HG02970 (cell line): ENCODE measurements at regions not wholly inside any gene's neighbourhood (a gene's known extent, or its start where the extent isn't known, plus 50 kb on each side); places are given as distances from the start of the nearest gene placed in this dataset.

Experiments used
- ATAC-seq: cut with Tn5 transposase; IDR thresholded peaks from one replicate; pipeline ENCODE4 v1.9.1; 2021; ENCODE audit warnings: mild to moderate bottlenecking, moderate library complexity, moderate number of reproducible peaks; ENCODE audit not compliant: unreplicated experiment, low FRiP score

DNA sequence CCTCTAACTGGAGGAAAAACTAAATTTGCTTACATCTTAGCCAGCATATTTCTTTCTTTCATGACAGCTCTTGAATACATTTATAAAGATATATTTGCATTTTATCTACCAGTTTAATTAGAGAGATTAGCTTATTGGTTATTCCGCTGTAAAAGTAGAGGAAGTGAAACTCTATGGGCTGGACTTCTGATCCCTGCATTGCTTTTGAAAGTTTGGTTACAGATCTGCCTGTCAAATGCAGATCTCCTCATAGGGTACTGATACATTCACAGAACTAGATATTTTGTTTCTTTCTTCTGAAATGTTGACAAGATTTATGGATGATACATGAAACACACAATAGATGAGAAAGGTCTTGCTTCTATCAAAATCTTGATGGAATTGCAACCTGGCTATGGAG lies 581.4 kb upstream of the AADAT start:
- ATAC-seq = no peak

- no peak for ATAC-seq
Measured at GRCh38 chr4:170667814-170668213, 578.1 kb upstream of the AADAT start.

DNA sequence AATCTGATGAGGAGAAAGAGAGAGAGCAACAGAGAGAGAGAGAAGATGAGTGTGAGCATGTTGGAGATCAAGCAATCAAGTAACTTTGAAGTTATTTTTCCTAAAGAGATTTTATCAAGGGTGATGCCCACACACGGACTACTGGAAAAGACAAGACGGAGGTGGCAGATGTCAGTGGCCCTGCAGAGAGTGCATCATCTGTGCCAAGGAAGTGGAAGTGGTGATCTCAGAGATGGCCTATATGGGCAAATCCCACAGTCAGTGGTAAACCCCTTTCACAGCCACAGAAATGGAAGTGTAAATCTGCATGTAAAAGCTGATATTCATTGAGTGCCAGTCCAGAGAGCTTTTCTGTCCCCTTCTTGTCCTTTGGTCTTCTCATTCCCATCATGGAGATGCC lies 577.2 kb upstream of the AADAT start:
- no peak for ATAC-seq

DNA sequence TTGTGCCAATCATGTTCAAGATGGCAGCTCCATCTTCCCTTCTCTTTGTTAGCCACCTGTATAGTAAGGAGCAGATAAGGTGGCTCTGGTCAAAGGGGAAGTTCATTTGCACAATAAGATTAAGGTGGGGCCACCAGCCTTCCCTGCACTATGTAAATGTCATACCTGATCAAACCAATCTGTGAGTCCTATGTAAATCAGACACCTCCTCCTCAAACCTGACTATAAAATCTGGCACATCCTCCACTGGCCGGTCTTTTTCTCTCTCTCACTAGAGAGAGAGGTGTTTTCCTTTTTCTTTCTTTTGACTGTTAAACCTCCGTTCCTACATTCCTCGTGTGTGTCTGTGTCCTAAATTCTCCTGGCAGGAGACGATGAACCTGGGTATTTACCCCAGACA lies 572.5 kb upstream of the AADAT start:
- no peak for ATAC-seq

- ATAC-seq = no peak
Measured at GRCh38 chr4:170657761-170658160, 568.0 kb upstream of the AADAT start.

GRCh38 chr4:170656506-170656905 lies 566.8 kb upstream of the AADAT start:
- no peak for ATAC-seq

- ATAC-seq = no peak
Measured at GRCh38 chr4:170652571-170652970, 562.8 kb upstream of the AADAT start.

- no peak for ATAC-seq
Measured at GRCh38 chr4:170651786-170652185, 562.0 kb upstream of the AADAT start.

- no peak for ATAC-seq
Measured at GRCh38 chr4:170627418-170627817, 537.7 kb upstream of the AADAT start.

- ATAC-seq = no peak
Measured at GRCh38 chr4:170623899-170624298, 534.1 kb upstream of the AADAT start.

DNA sequence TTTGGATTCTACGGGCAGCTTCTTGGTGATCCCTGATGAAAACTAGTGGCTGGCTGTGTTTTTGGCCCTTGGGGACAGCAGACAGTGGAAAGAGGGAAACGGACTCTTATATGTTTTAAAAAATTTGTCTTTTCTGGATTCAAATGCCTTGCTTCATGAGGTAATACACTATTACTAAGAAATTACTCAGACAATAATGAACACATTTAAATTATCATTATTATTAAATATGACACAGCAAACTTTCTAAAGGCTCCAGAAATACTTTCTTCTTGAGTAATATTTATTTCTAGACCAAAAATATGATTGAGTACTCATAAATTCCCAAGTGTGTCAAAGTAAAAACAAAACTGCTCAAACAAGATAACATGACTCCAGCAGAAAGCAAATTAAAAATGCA lies 520.7 kb upstream of the AADAT start:
- ATAC-seq = no peak

DNA sequence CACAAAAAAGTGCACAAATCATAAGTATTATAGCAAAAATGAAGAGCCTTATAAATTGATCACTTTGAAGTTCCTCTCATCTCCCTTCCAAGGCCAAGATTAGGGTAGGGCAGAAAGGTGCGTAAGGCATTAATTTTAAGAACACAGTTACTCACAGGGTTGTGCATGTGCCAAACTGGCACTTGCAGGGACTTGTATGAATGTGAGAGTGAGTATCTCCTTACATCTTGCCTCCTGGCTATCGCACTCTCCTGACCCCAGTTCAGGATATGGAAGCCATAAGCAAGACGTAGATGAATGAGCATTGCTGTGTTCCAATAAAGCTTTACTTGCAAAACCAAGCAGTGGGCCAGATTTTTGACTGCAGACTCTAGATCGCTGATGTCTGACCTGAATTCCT lies 510.1 kb upstream of the AADAT start:
- no peak for ATAC-seq

DNA sequence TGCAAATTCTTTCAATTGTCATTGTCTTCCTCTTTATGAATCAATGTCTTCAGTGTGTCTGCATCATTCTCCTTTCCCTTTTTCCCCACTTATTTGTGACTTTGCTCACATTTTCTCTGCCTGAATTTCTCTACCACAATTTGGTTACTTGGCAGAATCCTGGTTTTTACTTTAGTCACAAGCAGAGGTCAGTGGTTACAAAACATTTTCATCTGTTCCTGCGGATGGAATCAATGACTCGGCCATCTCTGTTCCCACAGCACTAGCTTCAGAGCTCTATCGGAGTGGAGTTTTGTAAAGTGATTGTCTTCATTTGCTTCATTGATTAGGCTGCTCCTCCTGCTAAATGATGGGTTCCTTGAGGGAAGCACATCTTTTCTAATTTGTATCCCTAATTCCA lies 501.3 kb upstream of the AADAT start:
- ATAC-seq = no peak

DNA sequence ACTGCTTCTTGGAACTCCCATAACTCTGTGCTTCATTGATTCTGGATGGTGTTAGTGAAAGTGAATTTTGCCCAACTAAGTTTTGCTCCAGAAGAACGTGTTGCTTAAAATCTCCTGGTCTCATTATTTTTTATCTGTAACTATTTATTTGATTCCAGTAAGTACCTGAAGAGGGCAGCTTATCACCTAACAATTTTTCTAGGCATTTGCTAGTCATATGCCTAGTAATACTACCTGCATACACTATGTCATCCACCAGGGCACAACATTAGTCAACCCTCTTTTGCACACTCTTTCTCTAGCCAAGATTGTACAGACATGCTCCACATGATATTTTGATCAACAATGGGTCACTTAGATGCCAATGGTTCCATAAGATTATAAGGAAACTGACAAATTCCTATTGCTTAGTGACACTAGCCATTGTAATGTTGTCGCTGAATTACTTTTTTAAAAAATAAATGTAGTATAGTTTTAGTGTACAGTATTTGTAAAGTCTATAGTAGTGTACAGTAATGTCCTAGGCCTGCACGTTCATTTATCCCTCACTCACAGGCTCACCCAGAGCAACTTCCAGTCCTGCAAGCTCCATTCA lies 499.9 kb upstream of the AADAT start:
- peak; percentile 82 for ATAC-seq

DNA sequence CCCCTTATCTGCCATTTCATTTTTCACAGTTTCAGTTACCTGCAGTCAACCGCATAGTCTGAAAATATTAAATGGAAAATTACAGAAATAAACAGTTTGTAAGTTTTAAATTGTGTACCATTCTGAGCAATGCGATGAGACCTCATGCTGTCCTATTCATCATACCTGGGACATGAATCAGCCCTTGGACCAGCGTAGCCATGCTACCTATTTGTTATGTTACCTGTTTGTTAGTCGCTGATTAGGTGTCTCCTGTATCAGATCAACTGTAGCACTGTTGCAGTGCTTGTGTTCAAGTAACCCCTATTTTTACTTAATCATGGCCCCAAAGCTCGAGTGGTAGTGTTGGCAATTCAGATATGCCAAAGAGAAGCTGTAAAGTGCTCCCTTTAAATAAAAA lies 492.2 kb upstream of the AADAT start:
- no peak for ATAC-seq

- ATAC-seq = no peak
Measured at GRCh38 chr4:170581322-170581721, 491.6 kb upstream of the AADAT start.

DNA sequence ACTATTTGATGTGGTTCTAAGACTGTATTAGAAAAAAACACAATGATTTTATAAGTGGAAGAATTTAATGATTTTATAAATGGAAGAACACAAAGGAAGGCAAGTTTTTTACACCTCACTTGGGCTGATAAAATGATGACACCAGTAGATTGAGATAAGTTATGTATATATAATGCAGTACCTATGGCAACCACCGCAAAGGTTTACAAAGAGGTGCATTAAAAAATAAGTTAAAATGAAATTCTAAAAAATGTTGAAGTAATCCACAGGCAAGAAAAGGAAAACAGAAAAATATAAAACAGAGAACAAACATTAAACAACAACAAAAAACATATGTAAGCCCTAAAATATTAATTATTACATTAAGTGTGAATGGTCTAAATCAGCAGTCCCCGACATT lies 490.9 kb upstream of the AADAT start:
- no peak for ATAC-seq

DNA sequence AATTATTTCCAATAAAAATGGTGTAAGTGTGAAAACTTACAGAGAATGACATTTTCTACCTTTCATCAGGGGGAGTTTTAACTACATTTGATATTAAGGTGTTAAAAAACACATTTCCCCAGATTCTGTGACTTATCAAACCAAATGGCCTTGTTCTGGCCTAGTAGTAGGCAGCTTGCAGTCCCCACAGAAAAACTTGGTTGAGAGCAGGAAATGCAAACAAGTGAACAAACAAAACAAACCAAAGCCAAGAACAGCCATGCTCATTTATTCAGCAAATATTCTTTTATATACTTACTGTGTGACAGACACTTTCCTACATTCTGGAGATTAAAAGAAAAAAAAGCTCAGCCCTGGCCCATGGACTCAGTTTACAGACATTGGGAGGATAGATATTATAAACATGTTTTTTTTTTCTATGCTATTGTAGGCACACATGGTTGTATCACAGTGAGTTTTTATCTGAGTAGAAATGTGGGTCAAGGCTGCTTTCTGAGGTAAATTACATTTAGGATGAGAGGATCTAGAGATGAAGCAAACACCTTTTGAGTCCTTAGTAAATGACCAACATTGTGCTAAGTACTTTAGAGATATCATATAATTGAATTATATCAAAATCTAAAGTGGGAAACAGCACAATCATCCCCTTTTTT lies 449.2 kb upstream of the AADAT start:
- ATAC-seq = no peak

GRCh38 chr4:170529748-170530722 lies 440.3 kb upstream of the AADAT start:
- no peak for ATAC-seq

DNA sequence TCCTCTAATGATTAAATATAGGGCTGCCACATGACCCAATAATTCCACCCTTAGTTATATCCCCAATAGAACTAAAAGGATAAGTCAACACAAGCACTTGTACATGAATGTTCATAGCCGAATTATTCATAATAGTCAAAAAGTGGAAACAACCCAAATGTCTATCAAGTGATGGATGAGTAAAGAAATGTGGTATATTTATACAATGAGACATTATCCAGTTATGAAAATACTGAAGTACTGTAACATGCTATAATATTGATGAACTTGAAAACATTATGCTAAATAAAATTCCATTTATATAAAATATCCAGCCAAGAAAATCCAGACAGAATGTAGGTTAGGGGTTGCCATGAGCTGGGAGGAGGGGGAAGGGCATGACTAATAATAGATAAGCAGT lies 436.7 kb upstream of the AADAT start:
- ATAC-seq = no peak

DNA sequence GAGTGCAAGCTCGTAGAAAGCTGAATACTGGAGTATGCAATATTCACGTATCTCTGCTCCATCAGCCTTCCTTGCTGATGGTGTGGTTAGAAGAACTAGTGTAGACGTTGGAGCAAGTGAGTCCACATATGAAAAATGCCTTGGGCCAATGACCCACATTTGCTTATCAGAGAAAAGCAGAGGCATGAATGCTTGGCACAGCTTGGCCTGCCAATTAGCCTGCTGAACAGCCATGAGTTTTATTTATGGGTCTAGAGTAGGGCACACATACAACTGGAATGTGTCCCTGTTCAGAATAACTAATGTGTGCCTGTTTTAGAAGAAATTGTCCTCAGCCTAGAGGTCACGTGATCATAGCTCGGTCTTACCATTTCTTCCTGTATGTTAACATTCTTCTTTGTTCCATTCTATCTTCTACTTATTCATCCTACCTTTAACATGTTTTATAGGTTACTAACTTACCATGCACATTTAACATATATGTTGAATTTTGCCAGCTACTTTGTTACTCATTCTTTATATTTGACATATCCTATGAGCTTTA lies 432.7 kb upstream of the AADAT start:
- ATAC-seq = no peak
